ENCODE measurements at regions not wholly inside any gene's neighbourhood (a gene's known extent, or its start where the extent isn't known, plus 50 kb on each side); places are given as distances from the start of the nearest gene placed in this dataset.

DNA sequence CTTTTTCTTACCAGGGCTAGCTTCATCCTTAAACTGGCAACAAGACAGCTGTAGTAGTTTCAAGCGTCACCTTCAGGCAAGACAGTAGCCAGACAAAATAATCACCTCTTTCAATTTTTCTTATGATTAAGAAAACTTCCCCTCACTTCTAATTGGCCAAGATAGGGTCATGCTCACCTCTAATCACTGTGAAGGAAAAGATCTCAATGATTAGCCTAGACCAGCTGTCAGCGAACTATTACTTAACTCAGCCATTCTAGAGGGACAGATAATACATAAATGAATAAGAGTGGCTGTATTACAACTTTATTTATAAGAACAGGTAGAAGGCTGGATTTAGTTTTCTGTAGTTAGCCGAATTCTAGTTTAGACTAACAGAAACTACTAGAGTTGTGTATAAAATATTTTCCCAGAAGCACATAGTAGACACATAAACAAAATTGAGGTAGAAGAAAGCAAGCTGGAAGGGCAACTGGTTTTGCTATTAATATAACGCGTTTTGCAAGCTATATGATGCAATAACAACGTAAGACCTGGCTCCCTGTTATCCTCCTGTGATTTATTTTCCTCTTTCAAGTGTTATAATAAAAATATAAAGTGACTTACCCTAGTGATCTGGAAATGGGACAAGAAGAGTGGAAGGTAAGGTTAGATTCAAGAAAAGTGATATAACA is 64.3 kb downstream of the ELAPOR2 start:
- TF ChIP-seq, protein P1, sequence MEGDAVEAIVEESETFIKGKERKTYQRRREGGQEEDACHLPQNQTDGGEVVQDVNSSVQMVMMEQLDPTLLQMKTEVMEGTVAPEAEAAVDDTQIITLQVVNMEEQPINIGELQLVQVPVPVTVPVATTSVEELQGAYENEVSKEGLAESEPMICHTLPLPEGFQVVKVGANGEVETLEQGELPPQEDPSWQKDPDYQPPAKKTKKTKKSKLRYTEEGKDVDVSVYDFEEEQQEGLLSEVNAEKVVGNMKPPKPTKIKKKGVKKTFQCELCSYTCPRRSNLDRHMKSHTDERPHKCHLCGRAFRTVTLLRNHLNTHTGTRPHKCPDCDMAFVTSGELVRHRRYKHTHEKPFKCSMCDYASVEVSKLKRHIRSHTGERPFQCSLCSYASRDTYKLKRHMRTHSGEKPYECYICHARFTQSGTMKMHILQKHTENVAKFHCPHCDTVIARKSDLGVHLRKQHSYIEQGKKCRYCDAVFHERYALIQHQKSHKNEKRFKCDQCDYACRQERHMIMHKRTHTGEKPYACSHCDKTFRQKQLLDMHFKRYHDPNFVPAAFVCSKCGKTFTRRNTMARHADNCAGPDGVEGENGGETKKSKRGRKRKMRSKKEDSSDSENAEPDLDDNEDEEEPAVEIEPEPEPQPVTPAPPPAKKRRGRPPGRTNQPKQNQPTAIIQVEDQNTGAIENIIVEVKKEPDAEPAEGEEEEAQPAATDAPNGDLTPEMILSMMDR (IDR thresholded peaks at IDR 0.05 in 8 of 11, conservative IDR thresholded peaks at IDR 0.05 in 3 of 11) = no peak
- TF ChIP-seq POLR2A (IDR thresholded peaks at IDR 0.05) = no peak

Data from spleen (tissue), 7 donors.